ENCODE measurements at regions not wholly inside any gene's neighbourhood (a gene's known extent, or its start where the extent isn't known, plus 50 kb on each side); places are given as distances from the start of the nearest gene placed in this dataset.

DNA sequence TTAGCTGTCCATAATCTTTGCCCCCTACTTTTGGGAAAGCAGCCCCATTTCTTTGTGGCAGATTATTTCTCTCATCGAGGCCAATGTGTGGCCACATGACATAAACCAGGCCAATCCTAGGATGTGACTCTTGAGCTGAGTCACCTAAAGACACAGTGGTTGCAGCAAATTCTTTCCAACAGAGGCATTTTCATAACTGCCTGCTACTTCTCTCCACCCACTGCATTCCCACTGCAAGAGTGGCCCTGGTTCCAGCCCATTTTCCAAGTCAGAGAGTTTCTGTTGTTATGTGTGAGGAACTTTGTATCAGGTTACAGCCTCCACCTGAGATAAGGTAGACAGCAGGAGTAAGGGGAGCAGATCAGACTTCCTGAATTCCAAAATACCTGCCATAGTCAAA, 195.2 kb downstream of the RGS9 start:
- Histone ChIP-seq H3K27me3 (ENCODE audit: control insufficient read depth in 5 of 5, insufficient read depth in 4 of 5, low read length in 5 of 5) (peaks cover 0 to 2% (median 0%) of the 10 kb centered on the region in 5 donors), H3K36me3 (ENCODE audit: control insufficient read depth in 5 of 5, insufficient read depth in 5 of 5, low read length in 5 of 5) (no peaks in the 10 kb centered on the region), H3K4me1 (ENCODE audit: control insufficient read depth in 5 of 5, insufficient read depth in 5 of 5, low read length in 5 of 5) (no peaks in the 10 kb centered on the region), H3K4me3 (ENCODE audit: low read depth in 1 of 5, low read length in 5 of 5) (no peak overlapping the region), H3K9me3 (ENCODE audit: control insufficient read depth in 5 of 5, low read length in 5 of 5) (no peaks in the 10 kb centered on the region), H3K27ac (ENCODE audit: low read depth, low read length) (no peak overlapping the region), H3K9ac (ENCODE audit: low read length in 5 of 5) (no peak overlapping the region)

DNA sequence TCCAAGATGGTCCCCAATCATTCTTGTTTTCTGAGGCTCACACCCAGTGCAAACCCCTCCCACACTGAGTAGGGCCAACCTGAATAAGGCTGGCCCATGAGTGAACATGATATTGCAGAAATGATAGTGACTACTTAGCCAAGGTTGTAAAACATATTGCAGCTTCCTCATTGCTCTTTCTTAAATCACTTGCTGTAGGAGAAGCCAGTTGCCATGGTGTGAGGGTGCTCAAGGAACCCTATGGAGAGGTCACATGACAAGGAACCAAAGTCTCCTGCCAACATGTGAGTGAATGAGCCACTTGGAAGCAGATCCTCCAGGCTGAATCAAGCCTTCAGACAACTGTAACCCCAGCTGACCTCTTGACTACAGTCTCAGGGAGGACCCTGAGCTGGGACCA, 191.4 kb downstream of the RGS9 start:
- no peak overlapping the region for H3K9ac ChIP-seq (ENCODE audit: low read length in 5 of 5)
- no peaks in the 10 kb centered on the region for H3K36me3 ChIP-seq (ENCODE audit: control insufficient read depth in 5 of 5, insufficient read depth in 5 of 5, low read length in 5 of 5)
- no peak overlapping the region for H3K27ac ChIP-seq (ENCODE audit: low read depth, low read length)
- H3K4me1 ChIP-seq (ENCODE audit: control insufficient read depth in 5 of 5, insufficient read depth in 5 of 5, low read length in 5 of 5): peaks cover 0 to 14% (median 9%) of the 10 kb centered on the region in 5 donors
- H3K9me3 ChIP-seq (ENCODE audit: control insufficient read depth in 5 of 5, low read length in 5 of 5): no peaks in the 10 kb centered on the region
- peaks cover 0 to 2% (median 0%) of the 10 kb centered on the region in 5 donors for H3K27me3 ChIP-seq (ENCODE audit: control insufficient read depth in 5 of 5, insufficient read depth in 4 of 5, low read length in 5 of 5)
- H3K4me3 ChIP-seq (ENCODE audit: low read depth in 1 of 5, low read length in 5 of 5): no peak overlapping the region

DNA sequence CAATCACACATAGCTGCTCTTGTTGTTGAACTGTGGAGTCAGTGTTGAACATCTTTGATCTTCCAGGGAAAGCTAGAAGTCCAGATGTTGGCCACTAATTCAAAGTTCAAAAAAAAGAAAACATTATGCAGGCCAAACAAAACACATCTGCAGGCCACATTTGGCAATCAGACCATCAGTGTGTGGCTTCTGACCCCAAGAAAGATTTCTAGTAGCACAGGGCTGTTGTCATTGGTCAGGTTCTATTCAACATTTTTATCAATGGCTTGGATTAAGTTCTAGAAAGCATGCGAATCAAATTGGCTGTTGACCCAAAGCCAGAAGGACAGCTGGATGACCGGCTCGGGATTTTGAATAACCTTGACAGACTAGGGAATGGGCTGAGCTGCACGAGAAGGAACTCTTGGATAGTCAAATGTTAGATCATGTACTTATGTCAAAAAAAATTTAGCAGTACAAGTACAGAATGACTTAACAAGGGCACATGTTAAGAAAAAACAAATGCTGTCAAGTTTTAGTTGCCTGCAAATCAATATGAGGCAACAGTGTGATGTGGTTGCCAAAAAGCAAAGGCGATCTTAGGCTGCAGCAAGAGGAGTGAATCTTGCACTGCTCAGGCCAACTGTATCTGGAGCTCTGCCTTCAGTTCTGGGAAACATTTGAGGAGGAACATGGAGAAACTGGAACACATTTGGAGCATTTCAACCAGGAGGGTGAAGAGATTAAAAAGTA, 187.6 kb downstream of the RGS9 start:
- Histone ChIP-seq H3K4me3 (ENCODE audit: low read depth in 1 of 5, low read length in 5 of 5) (no peak overlapping the region), H3K27me3 (ENCODE audit: control insufficient read depth in 5 of 5, insufficient read depth in 4 of 5, low read length in 5 of 5) (no peaks in the 10 kb centered on the region)

DNA sequence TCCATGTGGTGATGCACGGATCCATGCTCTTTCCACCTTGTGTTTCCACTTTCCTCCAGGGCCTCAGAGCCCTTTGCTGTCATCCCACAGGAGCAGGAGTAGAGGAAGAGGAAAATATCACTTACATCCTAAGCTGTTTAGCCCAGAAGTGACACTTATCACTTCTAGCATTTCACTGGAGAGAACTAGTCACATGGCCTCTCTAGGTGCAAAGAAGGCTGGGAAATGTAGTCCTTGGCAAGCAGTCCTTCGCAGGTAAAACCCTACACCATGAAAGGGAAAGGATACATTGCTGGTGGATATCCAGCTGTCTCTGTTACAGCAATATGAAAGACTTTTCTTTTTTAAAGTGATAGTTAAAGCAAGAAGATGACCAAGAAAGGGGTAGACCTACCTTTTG, 185.9 kb downstream of the RGS9 start:
- Histone ChIP-seq H3K4me1 (ENCODE audit: control insufficient read depth in 5 of 5, insufficient read depth in 5 of 5, low read length in 5 of 5) (peaks cover 0 to 14% (median 9%) of the 10 kb centered on the region in 5 donors), H3K9ac (ENCODE audit: low read length in 5 of 5) (no peak overlapping the region), H3K9me3 (ENCODE audit: control insufficient read depth in 5 of 5, low read length in 5 of 5) (no peaks in the 10 kb centered on the region)

More for the DNA sequence above, 187.6 kb downstream of the RGS9 start:
- no peak overlapping the region for H3K9ac ChIP-seq (ENCODE audit: low read length in 5 of 5)
- no peaks in the 10 kb centered on the region for H3K9me3 ChIP-seq (ENCODE audit: control insufficient read depth in 5 of 5, low read length in 5 of 5)
- peaks cover 0 to 14% (median 9%) of the 10 kb centered on the region in 5 donors for H3K4me1 ChIP-seq (ENCODE audit: control insufficient read depth in 5 of 5, insufficient read depth in 5 of 5, low read length in 5 of 5)
- no peak overlapping the region for H3K27ac ChIP-seq (ENCODE audit: low read depth, low read length)
- H3K36me3 ChIP-seq (ENCODE audit: control insufficient read depth in 5 of 5, insufficient read depth in 5 of 5, low read length in 5 of 5): no peaks in the 10 kb centered on the region

DNA sequence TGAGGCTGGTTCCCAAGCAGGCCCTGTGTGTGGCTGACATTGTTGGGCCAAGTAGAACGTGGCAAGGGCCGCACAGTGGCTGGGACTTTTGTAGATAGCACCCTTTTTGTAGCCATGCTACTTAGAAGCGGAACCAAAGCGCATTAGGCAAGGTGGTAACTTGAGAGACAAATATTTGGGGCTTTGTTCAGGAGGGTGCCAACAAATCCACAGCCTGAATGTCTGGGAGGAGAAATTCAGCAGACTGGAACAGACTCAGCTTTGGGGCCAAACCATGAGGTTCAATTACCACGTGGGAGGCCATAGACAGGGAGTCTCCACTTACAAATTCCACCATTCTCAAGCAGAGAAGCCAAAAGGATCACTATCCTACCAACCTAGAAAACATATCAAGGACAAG, 183.7 kb downstream of the RGS9 start:
- Histone ChIP-seq H3K9ac (ENCODE audit: low read length in 5 of 5) (no peak overlapping the region), H3K4me3 (ENCODE audit: low read depth in 1 of 5, low read length in 5 of 5) (no peak overlapping the region), H3K4me1 (ENCODE audit: control insufficient read depth in 5 of 5, insufficient read depth in 5 of 5, low read length in 5 of 5) (peaks cover 0 to 14% (median 9%) of the 10 kb centered on the region in 5 donors), H3K36me3 (ENCODE audit: control insufficient read depth in 5 of 5, insufficient read depth in 5 of 5, low read length in 5 of 5) (no peaks in the 10 kb centered on the region), H3K27me3 (ENCODE audit: control insufficient read depth in 5 of 5, insufficient read depth in 4 of 5, low read length in 5 of 5) (no peaks in the 10 kb centered on the region), H3K27ac (ENCODE audit: low read depth, low read length) (no peak overlapping the region), H3K9me3 (ENCODE audit: control insufficient read depth in 5 of 5, low read length in 5 of 5) (no peaks in the 10 kb centered on the region)

More for the DNA sequence above, 185.9 kb downstream of the RGS9 start:
- no peaks in the 10 kb centered on the region for H3K36me3 ChIP-seq (ENCODE audit: control insufficient read depth in 5 of 5, insufficient read depth in 5 of 5, low read length in 5 of 5)
- no peaks in the 10 kb centered on the region for H3K27me3 ChIP-seq (ENCODE audit: control insufficient read depth in 5 of 5, insufficient read depth in 4 of 5, low read length in 5 of 5)
- no peak overlapping the region for H3K4me3 ChIP-seq (ENCODE audit: low read depth in 1 of 5, low read length in 5 of 5)
- H3K27ac ChIP-seq (ENCODE audit: low read depth, low read length): no peak overlapping the region

DNA sequence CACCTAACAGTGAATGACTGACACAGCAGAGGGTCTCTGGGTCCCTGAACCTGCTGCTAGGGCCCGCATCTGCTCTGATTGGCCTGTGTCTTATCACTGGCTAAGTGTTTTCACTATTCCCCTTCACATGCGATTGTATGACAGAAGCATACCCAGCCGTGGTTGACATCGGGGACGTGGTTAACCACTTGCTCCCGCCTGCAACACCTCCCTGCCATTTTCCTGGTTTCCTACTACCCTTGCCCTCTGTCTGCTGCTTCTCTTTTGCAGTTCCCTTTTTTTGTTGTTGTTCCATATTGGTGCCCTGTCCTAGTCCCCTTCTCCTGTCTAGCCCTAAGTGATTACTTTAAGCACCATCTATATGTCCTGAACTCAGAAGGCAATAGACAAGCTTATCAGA, 177.0 kb downstream of the RGS9 start:
- no peaks in the 10 kb centered on the region for H3K36me3 ChIP-seq (ENCODE audit: control insufficient read depth in 5 of 5, insufficient read depth in 5 of 5, low read length in 5 of 5)
- no peak overlapping the region for H3K4me3 ChIP-seq (ENCODE audit: low read depth in 1 of 5, low read length in 5 of 5)
- peaks cover 0 to 10% (median 0%) of the 10 kb centered on the region in 5 donors for H3K27me3 ChIP-seq (ENCODE audit: control insufficient read depth in 5 of 5, insufficient read depth in 4 of 5, low read length in 5 of 5)
- no peaks in the 10 kb centered on the region for H3K9me3 ChIP-seq (ENCODE audit: control insufficient read depth in 5 of 5, low read length in 5 of 5)
- H3K4me1 ChIP-seq (ENCODE audit: control insufficient read depth in 5 of 5, insufficient read depth in 5 of 5, low read length in 5 of 5): no peaks in the 10 kb centered on the region
- no peak overlapping the region for H3K27ac ChIP-seq (ENCODE audit: low read depth, low read length)
- no peak overlapping the region for H3K9ac ChIP-seq (ENCODE audit: low read length in 5 of 5)

DNA sequence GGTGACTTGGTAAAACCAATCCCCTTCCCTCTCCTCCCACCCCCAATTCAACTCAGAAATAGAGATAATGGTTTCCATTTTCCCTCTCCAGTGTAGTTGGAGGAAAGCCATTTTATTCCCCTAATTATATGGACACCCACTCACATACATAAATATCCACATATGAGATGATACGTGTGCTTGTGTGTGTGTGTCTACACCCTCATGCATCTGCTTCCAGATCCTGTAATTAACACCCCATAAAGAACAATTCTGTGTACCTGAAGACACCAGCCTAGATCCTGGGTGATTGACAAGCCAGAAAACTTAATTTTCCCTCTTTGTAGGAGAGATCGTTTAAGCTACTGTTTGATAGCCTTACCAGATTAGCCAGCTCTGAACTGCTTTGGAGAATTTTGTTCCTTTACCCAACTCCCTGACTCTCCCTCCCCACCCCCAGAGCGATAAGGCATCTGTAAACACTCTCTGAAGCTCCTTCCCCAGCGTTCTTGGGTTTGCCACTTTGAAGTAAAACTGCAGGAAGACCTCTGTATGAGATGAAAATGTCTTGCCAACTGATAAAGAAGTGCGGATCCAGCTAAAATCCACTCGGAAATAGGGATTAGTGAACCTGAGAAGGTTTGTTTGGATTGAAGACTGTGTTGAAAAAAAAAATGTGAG, 175.7 kb downstream of the RGS9 start:
- Histone ChIP-seq H3K27ac (ENCODE audit: low read depth, low read length) (no peak overlapping the region), H3K9ac (ENCODE audit: low read length in 5 of 5) (no peak overlapping the region), H3K36me3 (ENCODE audit: control insufficient read depth in 5 of 5, insufficient read depth in 5 of 5, low read length in 5 of 5) (no peaks in the 10 kb centered on the region), H3K4me1 (ENCODE audit: control insufficient read depth in 5 of 5, insufficient read depth in 5 of 5, low read length in 5 of 5) (no peaks in the 10 kb centered on the region), H3K27me3 (ENCODE audit: control insufficient read depth in 5 of 5, insufficient read depth in 4 of 5, low read length in 5 of 5) (peaks cover 0 to 10% (median 0%) of the 10 kb centered on the region in 5 donors), H3K4me3 (ENCODE audit: low read depth in 1 of 5, low read length in 5 of 5) (no peak overlapping the region), H3K9me3 (ENCODE audit: control insufficient read depth in 5 of 5, low read length in 5 of 5) (no peaks in the 10 kb centered on the region)

DNA sequence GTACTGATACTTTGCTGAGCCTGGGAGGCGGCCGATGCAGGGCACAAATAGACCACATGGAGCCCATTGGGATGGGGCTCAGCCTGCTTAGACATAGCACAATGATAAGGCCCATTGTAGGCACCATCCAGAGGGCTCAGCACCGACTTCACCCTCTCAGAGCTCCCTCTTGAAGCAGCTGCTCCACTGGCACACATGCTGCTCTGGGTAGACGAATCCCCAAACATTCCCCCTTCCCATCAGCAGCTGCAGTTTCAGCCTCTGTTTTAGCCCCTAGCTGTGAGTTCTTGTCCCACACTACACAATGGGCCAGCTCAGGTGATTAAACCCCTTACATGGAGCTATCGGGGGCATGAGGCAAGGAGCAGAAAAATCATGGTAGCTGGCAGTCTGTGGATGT, 174.1 kb downstream of the RGS9 start:
- no peaks in the 10 kb centered on the region for H3K9me3 ChIP-seq (ENCODE audit: control insufficient read depth in 5 of 5, low read length in 5 of 5)
- H3K36me3 ChIP-seq (ENCODE audit: control insufficient read depth in 5 of 5, insufficient read depth in 5 of 5, low read length in 5 of 5): no peaks in the 10 kb centered on the region
- H3K27me3 ChIP-seq (ENCODE audit: control insufficient read depth in 5 of 5, insufficient read depth in 4 of 5, low read length in 5 of 5): peaks cover 0 to 10% (median 0%) of the 10 kb centered on the region in 5 donors
- no peaks in the 10 kb centered on the region for H3K4me1 ChIP-seq (ENCODE audit: control insufficient read depth in 5 of 5, insufficient read depth in 5 of 5, low read length in 5 of 5)
- no peak overlapping the region for H3K9ac ChIP-seq (ENCODE audit: low read length in 5 of 5)
- no peak overlapping the region for H3K4me3 ChIP-seq (ENCODE audit: low read depth in 1 of 5, low read length in 5 of 5)
- H3K27ac ChIP-seq (ENCODE audit: low read depth, low read length): no peak overlapping the region

DNA sequence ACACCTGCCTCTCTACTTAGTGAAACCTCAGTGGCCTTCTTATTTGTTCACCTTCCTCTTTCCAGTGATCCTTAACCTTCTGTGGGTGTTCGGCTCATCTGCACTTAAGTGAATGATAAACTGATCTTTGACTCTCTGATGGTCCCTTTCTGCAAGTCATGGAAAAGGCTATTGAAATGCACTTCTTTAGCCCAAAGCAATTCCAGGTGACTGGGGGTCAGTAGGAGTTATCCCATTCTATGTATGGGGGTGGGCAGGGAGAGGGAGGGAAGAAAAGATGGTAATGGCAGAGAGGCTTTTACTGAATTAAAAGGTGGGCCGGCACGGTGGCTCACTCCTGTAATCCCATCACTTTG, 170.8 kb downstream of the RGS9 start:
- H3K9me3 ChIP-seq (ENCODE audit: control insufficient read depth in 5 of 5, low read length in 5 of 5): peaks cover 0 to 5% (median 4%) of the 10 kb centered on the region in 5 donors
- no peaks in the 10 kb centered on the region for H3K36me3 ChIP-seq (ENCODE audit: control insufficient read depth in 5 of 5, insufficient read depth in 5 of 5, low read length in 5 of 5)
- H3K27ac ChIP-seq (ENCODE audit: low read depth, low read length): no peak overlapping the region
- no peak overlapping the region for H3K9ac ChIP-seq (ENCODE audit: low read length in 5 of 5)
- H3K4me3 ChIP-seq (ENCODE audit: low read depth in 1 of 5, low read length in 5 of 5): no peak overlapping the region
- H3K4me1 ChIP-seq (ENCODE audit: control insufficient read depth in 5 of 5, insufficient read depth in 5 of 5, low read length in 5 of 5): no peaks in the 10 kb centered on the region
- H3K27me3 ChIP-seq (ENCODE audit: control insufficient read depth in 5 of 5, insufficient read depth in 4 of 5, low read length in 5 of 5): peaks cover 0 to 11% (median 4%) of the 10 kb centered on the region in 5 donors

DNA sequence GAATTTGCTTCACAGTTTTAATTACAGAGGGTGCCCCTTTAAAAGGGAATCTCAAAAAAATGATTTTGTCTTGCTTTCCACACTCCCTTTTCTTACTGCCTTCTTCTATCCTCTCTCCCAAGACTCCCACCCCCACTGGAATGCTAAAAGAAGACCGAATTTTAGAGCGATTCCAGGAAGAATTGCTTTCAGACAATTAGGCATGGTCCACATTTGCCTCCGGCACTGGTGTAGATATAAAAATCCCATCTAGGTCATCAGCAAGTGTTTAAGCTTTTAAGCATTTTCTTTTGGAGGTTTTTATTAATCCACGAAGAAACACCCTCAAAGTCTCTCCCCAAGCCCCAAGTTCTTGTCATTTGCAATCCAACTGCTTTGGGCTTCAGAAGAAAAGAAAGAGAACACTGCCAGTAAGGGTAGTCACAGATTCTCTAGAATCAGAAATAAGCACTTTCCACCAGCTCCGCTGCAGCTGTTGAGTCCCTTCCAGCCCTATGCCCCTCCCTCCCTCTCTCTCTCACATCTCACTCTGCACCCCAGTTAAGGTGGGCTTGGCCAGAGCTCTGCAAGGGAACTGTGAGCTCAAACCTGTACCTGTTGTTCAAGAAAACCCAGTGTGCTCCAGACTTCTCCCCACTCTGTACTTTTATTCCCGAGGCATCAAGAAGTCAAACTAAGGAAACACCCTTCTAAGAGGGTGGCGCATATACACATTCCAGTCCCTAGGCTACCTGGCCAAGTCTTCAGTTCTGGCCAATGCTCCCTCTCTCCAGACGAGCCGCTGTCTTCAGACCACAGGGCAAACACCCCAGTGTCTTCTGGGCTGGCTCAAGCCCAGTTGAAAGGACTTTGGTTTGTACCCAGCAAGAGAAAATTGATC, 170.2 kb downstream of the RGS9 start:
- H3K9me3 ChIP-seq (ENCODE audit: control insufficient read depth in 5 of 5, low read length in 5 of 5): peaks cover 0 to 5% (median 4%) of the 10 kb centered on the region in 5 donors
- peaks cover 0 to 11% (median 3%) of the 10 kb centered on the region in 5 donors for H3K27me3 ChIP-seq (ENCODE audit: control insufficient read depth in 5 of 5, insufficient read depth in 4 of 5, low read length in 5 of 5)
- H3K36me3 ChIP-seq (ENCODE audit: control insufficient read depth in 5 of 5, insufficient read depth in 5 of 5, low read length in 5 of 5): no peaks in the 10 kb centered on the region
- no peak overlapping the region for H3K9ac ChIP-seq (ENCODE audit: low read length in 5 of 5)
- no peak overlapping the region for H3K27ac ChIP-seq (ENCODE audit: low read depth, low read length)
- no peak overlapping the region for H3K4me3 ChIP-seq (ENCODE audit: low read depth in 1 of 5, low read length in 5 of 5)
- H3K4me1 ChIP-seq (ENCODE audit: control insufficient read depth in 5 of 5, insufficient read depth in 5 of 5, low read length in 5 of 5): no peaks in the 10 kb centered on the region
